ENCODE measurements at regions not wholly inside any gene's neighbourhood (a gene's known extent, or its start where the extent isn't known, plus 50 kb on each side); places are given as distances from the start of the nearest gene placed in this dataset.
"Not testable (repeated sequence)": the region's sequence is repeated elsewhere in the genome, so short reads cannot be mapped to it uniquely, and the experiment has no call there.

DNA sequence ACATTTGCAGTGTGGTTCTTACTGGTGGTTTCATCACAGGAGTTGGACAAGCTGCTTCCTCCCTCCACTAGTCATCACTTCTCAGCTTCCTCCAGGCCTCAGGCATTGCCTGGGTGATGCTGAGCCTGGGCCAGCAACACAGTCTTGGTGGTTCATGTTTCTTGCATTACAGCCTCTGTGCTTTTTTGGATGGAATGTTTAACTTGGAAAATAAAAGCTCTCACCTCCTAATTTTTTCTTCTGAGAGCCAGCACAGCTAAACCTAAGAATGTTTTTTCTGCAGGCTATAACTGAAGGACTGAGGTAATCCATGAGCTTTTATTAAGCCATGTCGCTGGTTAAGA, 66.1 kb upstream of the RHOU start:
- DNase-seq: no peak

DNA sequence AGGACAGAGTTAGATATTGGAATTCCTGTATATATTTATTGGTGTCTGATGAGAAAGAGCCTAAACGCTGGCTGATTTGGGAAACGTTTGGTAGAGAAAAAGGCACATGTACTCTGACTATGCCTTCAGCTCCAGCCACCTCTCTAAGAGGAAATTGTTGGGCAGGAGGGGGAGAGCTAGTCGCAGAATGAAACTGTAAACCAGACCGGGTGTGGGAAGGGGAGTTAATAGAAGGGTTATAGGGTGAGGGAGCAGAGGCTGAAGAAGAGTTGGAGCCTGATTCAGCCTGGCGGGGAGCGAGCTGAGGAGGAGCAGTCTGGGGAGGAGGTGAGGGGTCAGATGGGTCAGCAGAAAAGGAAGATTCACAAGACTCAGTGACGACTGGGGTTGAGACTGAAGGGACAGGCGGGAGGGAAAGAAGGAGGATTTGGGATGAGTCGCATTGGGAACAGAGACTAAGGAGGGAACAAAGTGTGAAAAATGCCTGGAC, 54.2 kb upstream of the RHOU start:
- not testable (repeated sequence) for DNase-seq

DNA sequence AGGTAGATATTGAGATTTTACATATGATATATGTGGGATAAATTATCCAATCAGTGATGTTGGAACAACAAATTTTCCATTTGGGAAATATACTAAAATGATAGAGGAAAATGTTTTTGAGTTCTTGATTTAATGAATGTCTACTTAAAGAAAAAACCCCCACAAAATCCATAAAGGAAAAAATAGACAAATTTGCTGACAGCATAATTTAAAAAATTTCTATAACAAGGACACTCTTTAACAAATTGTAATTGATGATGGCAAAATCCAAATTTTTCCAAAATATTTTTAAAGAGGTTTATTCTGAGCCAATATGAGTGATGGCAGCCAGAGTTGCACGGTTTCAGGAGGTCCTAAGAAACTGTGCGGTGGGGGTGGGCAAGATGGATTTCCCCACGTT, 51.9 kb upstream of the RHOU start:
- no peak for DNase-seq

GRCh38 chr1:228684607-228685006, 50.7 kb upstream of the RHOU start:
- DNase-seq: no peak

DNA sequence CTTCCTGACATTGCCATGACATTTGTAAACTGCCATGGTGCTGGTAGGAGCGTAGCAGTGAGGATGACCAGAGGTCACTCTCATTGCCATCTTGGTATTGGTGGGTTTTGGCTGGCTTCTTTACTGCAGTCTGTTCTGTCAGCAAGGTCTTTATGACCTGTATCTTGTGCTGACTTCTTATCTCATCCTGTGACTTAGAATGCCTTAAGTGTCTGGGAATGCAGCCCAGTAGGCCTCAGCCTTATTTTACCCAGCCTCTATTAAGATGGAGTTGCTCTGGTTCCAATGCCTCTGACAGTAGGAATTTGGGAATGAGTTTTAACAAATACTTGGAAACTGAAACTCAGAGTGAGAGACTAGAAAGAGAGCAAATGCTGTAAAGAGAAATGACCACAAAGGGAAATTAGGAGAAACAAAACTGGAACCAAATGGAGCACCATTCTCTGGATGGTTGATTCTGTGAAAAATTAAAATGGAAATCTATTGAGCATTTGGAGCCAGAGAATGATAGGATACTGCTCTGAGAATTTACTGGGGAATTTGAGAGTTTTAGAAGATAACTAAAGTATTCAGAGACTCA, 50.1 kb upstream of the RHOU start:
- DNase-seq: no peak
